ENCODE measurements at regions not wholly inside any gene's neighbourhood (a gene's known extent, or its start where the extent isn't known, plus 50 kb on each side); places are given as distances from the start of the nearest gene placed in this dataset.

GRCh38 chr4:124199755-124200154, 512.8 kb downstream of the ANKRD50 start:
- TF ChIP-seq CDX4 (CRISPR knock-in tag; IDR thresholded peaks at IDR 0.05; ENCODE audit: borderline replicate concordance) (no peak), ATF2 (CRISPR knock-in tag; IDR thresholded peaks at IDR 0.05; ENCODE audit: borderline replicate concordance, low read depth) (no peak), ARID4B (CRISPR knock-in tag; IDR thresholded peaks at IDR 0.05; ENCODE audit: borderline replicate concordance) (no peak), MYBL2 (CRISPR knock-in tag; IDR thresholded peaks at IDR 0.05) (no peak), STAT6 (CRISPR knock-in tag; conservative IDR thresholded peaks at IDR 0.05; ENCODE audit: low read depth) (no peak), CREM (CRISPR knock-in tag; IDR thresholded peaks at IDR 0.05) (no peak), ZNF396 (CRISPR knock-in tag; IDR thresholded peaks at IDR 0.05; ENCODE audit: borderline replicate concordance) (no peak), ZNF425 (CRISPR knock-in tag; conservative IDR thresholded peaks at IDR 0.05) (no peak), E2F5 (CRISPR knock-in tag; IDR thresholded peaks at IDR 0.05) (no peak), ZNF232 (CRISPR knock-in tag; IDR thresholded peaks at IDR 0.05) (no peak)
- no peaks in the 10 kb centered on the region for H3K27me3 Mint-ChIP-seq (ENCODE audit: low read depth)
- no peaks in the 10 kb centered on the region for H3K9me3 Mint-ChIP-seq
- no peak overlapping the region for H3K27ac Mint-ChIP-seq
- ChIA-PET POLR2A (no interaction called here), CTCF (no interaction called here)
- H3K4me1 Mint-ChIP-seq = peaks cover 5% of the 10 kb centered on the region
- DNase-seq (ENCODE audit: low spot score) (no peak), ATAC-seq (no peak)
- no peaks in the 10 kb centered on the region for H3K36me3 Mint-ChIP-seq
- H3K4me3 Mint-ChIP-seq = no peak overlapping the region

GRCh38 chr4:124201636-124202035, 510.9 kb downstream of the ANKRD50 start:
- no peaks in the 10 kb centered on the region for H3K27me3 Mint-ChIP-seq (ENCODE audit: low read depth)
- ChIA-PET CTCF (no interaction called here), POLR2A (no interaction called here)
- H3K4me1 Mint-ChIP-seq = peaks cover 7% of the 10 kb centered on the region
- H3K9me3 Mint-ChIP-seq = no peaks in the 10 kb centered on the region
- no peaks in the 10 kb centered on the region for H3K36me3 Mint-ChIP-seq
- ATAC-seq (no peak), DNase-seq (ENCODE audit: low spot score) (no peak)
- H3K27ac Mint-ChIP-seq = no peak overlapping the region
- H3K4me3 Mint-ChIP-seq = no peak overlapping the region
- no peak for TF ChIP-seq ZMAT4 (CRISPR knock-in tag; IDR thresholded peaks at IDR 0.05)
- no peak for TF ChIP-seq PRDM15 (CRISPR knock-in tag; IDR thresholded peaks at IDR 0.05)
- TF ChIP-seq NFATC4 (CRISPR knock-in tag; IDR thresholded peaks at IDR 0.05) = no peak
- TF ChIP-seq RELA (CRISPR knock-in tag; IDR thresholded peaks at IDR 0.05; ENCODE audit: borderline replicate concordance) = no peak
- TF ChIP-seq TEAD1 (CRISPR knock-in tag; IDR thresholded peaks at IDR 0.05) = no peak
- no peak for TF ChIP-seq ZNF232 (CRISPR knock-in tag; IDR thresholded peaks at IDR 0.05)

Measured in WTC11 (cell line).